ENCODE measurements at regions not wholly inside any gene's neighbourhood (a gene's known extent, or its start where the extent isn't known, plus 50 kb on each side); places are given as distances from the start of the nearest gene placed in this dataset.

DNA sequence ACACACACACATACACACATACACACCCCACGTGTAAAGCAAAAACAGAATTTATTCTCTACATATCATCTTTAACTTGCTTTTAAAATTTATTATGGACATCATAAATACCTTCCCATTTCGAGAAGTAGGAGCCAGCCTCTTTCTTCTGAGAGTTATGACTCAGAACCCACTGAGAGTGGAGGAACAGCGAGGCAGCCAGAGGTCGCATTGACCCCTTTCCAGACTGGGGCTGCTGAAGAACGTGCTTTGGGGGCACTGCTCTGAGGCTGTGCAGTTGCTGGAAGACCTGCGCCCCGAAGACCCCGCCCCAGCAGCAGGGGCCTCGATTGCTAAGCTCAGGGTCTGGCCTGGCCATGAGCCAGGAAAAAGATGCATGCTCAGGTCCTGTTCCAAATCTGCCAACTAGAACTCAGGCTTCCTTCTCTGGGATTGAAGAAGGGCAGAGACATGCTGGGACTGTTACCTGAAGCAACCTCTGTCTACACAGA lies 133.8 kb upstream of the TWIST2 start:
- TF ChIP-seq, protein P1, sequence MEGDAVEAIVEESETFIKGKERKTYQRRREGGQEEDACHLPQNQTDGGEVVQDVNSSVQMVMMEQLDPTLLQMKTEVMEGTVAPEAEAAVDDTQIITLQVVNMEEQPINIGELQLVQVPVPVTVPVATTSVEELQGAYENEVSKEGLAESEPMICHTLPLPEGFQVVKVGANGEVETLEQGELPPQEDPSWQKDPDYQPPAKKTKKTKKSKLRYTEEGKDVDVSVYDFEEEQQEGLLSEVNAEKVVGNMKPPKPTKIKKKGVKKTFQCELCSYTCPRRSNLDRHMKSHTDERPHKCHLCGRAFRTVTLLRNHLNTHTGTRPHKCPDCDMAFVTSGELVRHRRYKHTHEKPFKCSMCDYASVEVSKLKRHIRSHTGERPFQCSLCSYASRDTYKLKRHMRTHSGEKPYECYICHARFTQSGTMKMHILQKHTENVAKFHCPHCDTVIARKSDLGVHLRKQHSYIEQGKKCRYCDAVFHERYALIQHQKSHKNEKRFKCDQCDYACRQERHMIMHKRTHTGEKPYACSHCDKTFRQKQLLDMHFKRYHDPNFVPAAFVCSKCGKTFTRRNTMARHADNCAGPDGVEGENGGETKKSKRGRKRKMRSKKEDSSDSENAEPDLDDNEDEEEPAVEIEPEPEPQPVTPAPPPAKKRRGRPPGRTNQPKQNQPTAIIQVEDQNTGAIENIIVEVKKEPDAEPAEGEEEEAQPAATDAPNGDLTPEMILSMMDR (IDR thresholded peaks at IDR 0.05) = no peak
- no peak for TF ChIP-seq NRF1 (IDR thresholded peaks at IDR 0.05; ENCODE audit: low read depth, low read length)
- TF ChIP-seq, protein P2, sequence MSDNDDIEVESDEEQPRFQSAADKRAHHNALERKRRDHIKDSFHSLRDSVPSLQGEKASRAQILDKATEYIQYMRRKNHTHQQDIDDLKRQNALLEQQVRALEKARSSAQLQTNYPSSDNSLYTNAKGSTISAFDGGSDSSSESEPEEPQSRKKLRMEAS (IDR thresholded peaks at IDR 0.05; ENCODE audit: low read depth) = no peak
- no peak for TF ChIP-seq POLR2AphosphoS5 (IDR thresholded peaks at IDR 0.05; ENCODE audit: low read depth, low read length)
- TF ChIP-seq SMC3 (IDR thresholded peaks at IDR 0.05; ENCODE audit: low read depth, low read length) = no peak
- no peak for TF ChIP-seq YY1 (IDR thresholded peaks at IDR 0.05; ENCODE audit: low read depth)
- TF ChIP-seq, protein P3, sequence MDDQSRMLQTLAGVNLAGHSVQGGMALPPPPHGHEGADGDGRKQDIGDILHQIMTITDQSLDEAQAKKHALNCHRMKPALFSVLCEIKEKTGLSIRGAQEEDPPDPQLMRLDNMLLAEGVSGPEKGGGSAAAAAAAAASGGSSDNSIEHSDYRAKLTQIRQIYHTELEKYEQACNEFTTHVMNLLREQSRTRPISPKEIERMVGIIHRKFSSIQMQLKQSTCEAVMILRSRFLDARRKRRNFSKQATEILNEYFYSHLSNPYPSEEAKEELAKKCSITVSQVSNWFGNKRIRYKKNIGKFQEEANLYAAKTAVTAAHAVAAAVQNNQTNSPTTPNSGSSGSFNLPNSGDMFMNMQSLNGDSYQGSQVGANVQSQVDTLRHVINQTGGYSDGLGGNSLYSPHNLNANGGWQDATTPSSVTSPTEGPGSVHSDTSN (IDR thresholded peaks at IDR 0.05) = no peak
- no peak for TF ChIP-seq SIN3A (IDR thresholded peaks at IDR 0.05; ENCODE audit: borderline replicate concordance, low read depth, low read length)
- no peak for TF ChIP-seq RCOR1 (IDR thresholded peaks at IDR 0.05; ENCODE audit: low read length)
- TF ChIP-seq RAD21 (IDR thresholded peaks at IDR 0.05; ENCODE audit: low read length) = no peak
- TF ChIP-seq, protein P4, sequence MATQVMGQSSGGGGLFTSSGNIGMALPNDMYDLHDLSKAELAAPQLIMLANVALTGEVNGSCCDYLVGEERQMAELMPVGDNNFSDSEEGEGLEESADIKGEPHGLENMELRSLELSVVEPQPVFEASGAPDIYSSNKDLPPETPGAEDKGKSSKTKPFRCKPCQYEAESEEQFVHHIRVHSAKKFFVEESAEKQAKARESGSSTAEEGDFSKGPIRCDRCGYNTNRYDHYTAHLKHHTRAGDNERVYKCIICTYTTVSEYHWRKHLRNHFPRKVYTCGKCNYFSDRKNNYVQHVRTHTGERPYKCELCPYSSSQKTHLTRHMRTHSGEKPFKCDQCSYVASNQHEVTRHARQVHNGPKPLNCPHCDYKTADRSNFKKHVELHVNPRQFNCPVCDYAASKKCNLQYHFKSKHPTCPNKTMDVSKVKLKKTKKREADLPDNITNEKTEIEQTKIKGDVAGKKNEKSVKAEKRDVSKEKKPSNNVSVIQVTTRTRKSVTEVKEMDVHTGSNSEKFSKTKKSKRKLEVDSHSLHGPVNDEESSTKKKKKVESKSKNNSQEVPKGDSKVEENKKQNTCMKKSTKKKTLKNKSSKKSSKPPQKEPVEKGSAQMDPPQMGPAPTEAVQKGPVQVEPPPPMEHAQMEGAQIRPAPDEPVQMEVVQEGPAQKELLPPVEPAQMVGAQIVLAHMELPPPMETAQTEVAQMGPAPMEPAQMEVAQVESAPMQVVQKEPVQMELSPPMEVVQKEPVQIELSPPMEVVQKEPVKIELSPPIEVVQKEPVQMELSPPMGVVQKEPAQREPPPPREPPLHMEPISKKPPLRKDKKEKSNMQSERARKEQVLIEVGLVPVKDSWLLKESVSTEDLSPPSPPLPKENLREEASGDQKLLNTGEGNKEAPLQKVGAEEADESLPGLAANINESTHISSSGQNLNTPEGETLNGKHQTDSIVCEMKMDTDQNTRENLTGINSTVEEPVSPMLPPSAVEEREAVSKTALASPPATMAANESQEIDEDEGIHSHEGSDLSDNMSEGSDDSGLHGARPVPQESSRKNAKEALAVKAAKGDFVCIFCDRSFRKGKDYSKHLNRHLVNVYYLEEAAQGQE (IDR thresholded peaks at IDR 0.05; ENCODE audit: low read depth, low read length) = no peak
- no peak for TF ChIP-seq TAF1 (IDR thresholded peaks at IDR 0.05; ENCODE audit: borderline replicate concordance, low read depth, low read length)
- no peak for TF ChIP-seq EP300 (IDR thresholded peaks at IDR 0.05; ENCODE audit: borderline replicate concordance in 1 of 2, low read depth in 1 of 2, low read length in 1 of 2)
- TF ChIP-seq, protein P5, sequence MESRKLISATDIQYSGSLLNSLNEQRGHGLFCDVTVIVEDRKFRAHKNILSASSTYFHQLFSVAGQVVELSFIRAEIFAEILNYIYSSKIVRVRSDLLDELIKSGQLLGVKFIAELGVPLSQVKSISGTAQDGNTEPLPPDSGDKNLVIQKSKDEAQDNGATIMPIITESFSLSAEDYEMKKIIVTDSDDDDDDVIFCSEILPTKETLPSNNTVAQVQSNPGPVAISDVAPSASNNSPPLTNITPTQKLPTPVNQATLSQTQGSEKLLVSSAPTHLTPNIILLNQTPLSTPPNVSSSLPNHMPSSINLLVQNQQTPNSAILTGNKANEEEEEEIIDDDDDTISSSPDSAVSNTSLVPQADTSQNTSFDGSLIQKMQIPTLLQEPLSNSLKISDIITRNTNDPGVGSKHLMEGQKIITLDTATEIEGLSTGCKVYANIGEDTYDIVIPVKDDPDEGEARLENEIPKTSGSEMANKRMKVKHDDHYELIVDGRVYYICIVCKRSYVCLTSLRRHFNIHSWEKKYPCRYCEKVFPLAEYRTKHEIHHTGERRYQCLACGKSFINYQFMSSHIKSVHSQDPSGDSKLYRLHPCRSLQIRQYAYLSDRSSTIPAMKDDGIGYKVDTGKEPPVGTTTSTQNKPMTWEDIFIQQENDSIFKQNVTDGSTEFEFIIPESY (IDR thresholded peaks at IDR 0.05; ENCODE audit: borderline replicate concordance, low read depth) = no peak

All from SK-N-SH (cell line).